H1 (cell line): ENCODE measurements at regions not wholly inside any gene's neighbourhood (a gene's known extent, or its start where the extent isn't known, plus 50 kb on each side); places are given as distances from the start of the nearest gene placed in this dataset.

Experiments
- CTCF ChIA-PET: fragments of 300-600 bp; sonication (Branson Sonifier 250); formaldehyde crosslinking; loops from one replicate; lab custom pipeline; 2021; ENCODE audit not compliant: partially characterized antibody; lab: Charles Lee
- POLR2A ChIA-PET: fragments of 300-600 bp; sonication (Branson Sonifier 250); formaldehyde crosslinking; loops from one replicate; lab custom pipeline; 2021; ENCODE audit warnings: inconsistent platforms; ENCODE audit not compliant: partially characterized antibody; lab: Charles Lee
- DNase-seq, 2 experiments: peaks; one replicate each; pipeline versions ENCODE4 v3.0.0 to v3.0.0-alpha.2; 2010 to 2022; ENCODE audit warnings: low spot score in 2 of 2, low read depth in 1 of 2, mixed read lengths in 1 of 2
- FAIRE-seq: peaks from 2 replicates; lab custom pipeline; 2011; peaks lifted over from hg19 to GRCh38; lab: Jason Lieb, UNC
- H2AFZ ChIP-seq: 2 replicates; pipeline ENCODE4 v1.8.1; 2012; ENCODE audit warnings: low read length, inconsistent platforms
- H2AK5ac ChIP-seq: 2 replicates; pipeline ENCODE4 v1.6.1; 2013; ENCODE audit warnings: low read depth, low read length
- H2BK120ac ChIP-seq: replicated peaks from 2 replicates; pipeline ENCODE3; 2013; ENCODE audit warnings: low read depth, low read length, inconsistent platforms
- H2BK12ac ChIP-seq: 2 replicates; pipeline ENCODE4 v1.6.1; 2013; ENCODE audit warnings: low read depth, low read length
- H2BK15ac ChIP-seq: 2 replicates; pipeline ENCODE4 v1.6.1; 2013; ENCODE audit warnings: low read length
- H2BK20ac ChIP-seq: 2 replicates; pipeline ENCODE4 v1.6.1; 2013; ENCODE audit warnings: low read length
- H2BK5ac ChIP-seq: 2 replicates; pipeline ENCODE4 v1.6.1; 2013; ENCODE audit warnings: low read depth, low read length
- H3K14ac ChIP-seq: 2 replicates; pipeline ENCODE4 v1.6.1; 2013; ENCODE audit warnings: inconsistent platforms; ENCODE audit not compliant: insufficient read length
- H3K18ac ChIP-seq: 2 replicates; pipeline ENCODE4 v1.6.1; 2013; ENCODE audit warnings: low read length; ENCODE audit errors: extremely low read depth
- H3K23ac ChIP-seq: 2 replicates; pipeline ENCODE4 v1.6.1; 2013; ENCODE audit warnings: inconsistent platforms; ENCODE audit not compliant: insufficient read length
- H3K23me2 ChIP-seq: 2 replicates; pipeline ENCODE4 v1.6.1; 2013; ENCODE audit warnings: low read depth, low read length
- H3K27ac ChIP-seq: 2 replicates; pipeline ENCODE4 v1.6.1; 2011; ENCODE audit warnings: low read depth, low read length, inconsistent platforms
- H3K27me3 ChIP-seq, 4 experiments: replicated peaks in 1 of 4; 1 replicate in 1 of 4; 2 replicates in 3 of 4; pipeline versions ENCODE4 v1.6.1 to v1.8.1; 2011 to 2013; ENCODE audit warnings: low read length in 3 of 4, mild to moderate bottlenecking in 3 of 4, inconsistent platforms in 2 of 4, mixed read lengths in 2 of 4, moderate library complexity in 1 of 4; ENCODE audit not compliant: control insufficient read depth in 3 of 4, insufficient read depth in 3 of 4; ENCODE audit errors: extremely low read depth in 1 of 4
- H3K36me3 ChIP-seq, 4 experiments: 2 replicates each; pipeline versions ENCODE4 v1.6.1 to v1.8.1; 2011 to 2013; ENCODE audit warnings: mild to moderate bottlenecking in 4 of 4, low read length in 3 of 4, moderate library complexity in 2 of 4, control low read depth in 1 of 4, inconsistent platforms in 1 of 4; ENCODE audit not compliant: insufficient read depth in 4 of 4, control insufficient read depth in 2 of 4
- H3K4ac ChIP-seq: replicated peaks from 2 replicates; pipeline ENCODE3; 2013; ENCODE audit warnings: low read length, low read depth, mixed read lengths, inconsistent platforms; ENCODE audit not compliant: insufficient read length
- H3K4me1 ChIP-seq, 4 experiments: replicated peaks in 1 of 4; 1 replicate in 1 of 4; 2 replicates in 3 of 4; pipeline versions ENCODE4 v1.6.1 to v1.8.1; 2011 to 2013; ENCODE audit warnings: low read length in 3 of 4, inconsistent platforms in 2 of 4, mixed read lengths in 1 of 4; ENCODE audit not compliant: insufficient read depth in 4 of 4, control insufficient read depth in 3 of 4
- H3K4me2 ChIP-seq, 2 experiments: 2 replicates each; pipeline versions ENCODE4 v1.6.1 to v1.8.1; 2011 to 2013; ENCODE audit warnings: low read depth in 2 of 2, low read length in 2 of 2, control low read depth in 1 of 2, inconsistent platforms in 1 of 2, mild to moderate bottlenecking in 1 of 2; ENCODE audit not compliant: insufficient read depth in 1 of 2
- H3K4me3 ChIP-seq, 4 experiments: fragments of 200-600, 300-600 bp in 1 of 4; sonication (generic), shearing (Covaris generic), sonication (Bioruptor Twin) in 1 of 4; 2 replicates each; pipeline versions ENCODE4 v1.5.1 to v1.8.1; 2011 to 2016; ENCODE audit warnings: low read length in 4 of 4, low read depth in 3 of 4, control low read depth in 2 of 4, inconsistent platforms in 2 of 4, mild to moderate bottlenecking in 2 of 4, mixed read lengths in 1 of 4, moderate library complexity in 1 of 4; ENCODE audit not compliant: insufficient read depth in 2 of 4; ENCODE audit errors: extremely low read depth in 1 of 4
- H3K56ac ChIP-seq: replicated peaks from 2 replicates; pipeline ENCODE3; 2013; ENCODE audit warnings: low read depth, mild to moderate bottlenecking, mixed read lengths, low read length, inconsistent platforms; ENCODE audit not compliant: insufficient read length
- H3K79me1 ChIP-seq: 2 replicates; pipeline ENCODE4 v1.6.1; 2013; ENCODE audit warnings: low read depth, low read length, control low read depth
- H3K79me2 ChIP-seq, 2 experiments: 2 replicates each; pipeline versions ENCODE4 v1.6.1 to v1.8.1; 2012 to 2013; ENCODE audit warnings: low read length in 2 of 2, mild to moderate bottlenecking in 2 of 2, inconsistent platforms in 1 of 2; ENCODE audit not compliant: insufficient read depth in 2 of 2, control insufficient read depth in 1 of 2
- H3K9ac ChIP-seq, 4 experiments: replicated peaks in 1 of 4; 1 replicate in 1 of 4; 2 replicates in 3 of 4; pipeline versions ENCODE4 v1.6.1 to v1.8.1; 2011 to 2013; ENCODE audit warnings: low read depth in 3 of 4, low read length in 3 of 4, control low read depth in 2 of 4, mild to moderate bottlenecking in 2 of 4, moderate library complexity in 2 of 4, inconsistent platforms in 1 of 4; ENCODE audit errors: extremely low read depth in 1 of 4
- H3K9me3 ChIP-seq, 2 experiments: 2 replicates each; pipeline versions ENCODE4 v1.6.1 to v1.8.1; 2012 to 2013; ENCODE audit warnings: mild to moderate bottlenecking in 2 of 2, moderate library complexity in 2 of 2, control low read depth in 1 of 2, inconsistent platforms in 1 of 2, low read depth in 1 of 2, low read length in 1 of 2, mixed read lengths in 1 of 2; ENCODE audit not compliant: insufficient read depth in 2 of 2
- H4K20me1 ChIP-seq, 2 experiments: replicated peaks in 1 of 2; 2 replicates each; pipeline versions ENCODE3 to v1.8.1; 2011 to 2013; ENCODE audit warnings: inconsistent platforms in 2 of 2, low read length in 2 of 2, mild to moderate bottlenecking in 1 of 2; ENCODE audit not compliant: insufficient read depth in 2 of 2, control insufficient read depth in 1 of 2
- H4K5ac ChIP-seq: 2 replicates; pipeline ENCODE4 v1.6.1; 2013; ENCODE audit warnings: low read length, low read depth, mixed read lengths, inconsistent platforms; ENCODE audit not compliant: insufficient read length
- H4K8ac ChIP-seq: 2 replicates; pipeline ENCODE4 v1.8.0; 2013; ENCODE audit warnings: mild to moderate bottlenecking, moderate library complexity, low read length, inconsistent platforms; ENCODE audit not compliant: insufficient read depth; ENCODE audit errors: extremely low read depth
- H4K91ac ChIP-seq: replicated peaks from 2 replicates; pipeline ENCODE3; 2013; ENCODE audit warnings: low read length, mixed read lengths, inconsistent platforms; ENCODE audit not compliant: insufficient read length
- BACH1 ChIP-seq: IDR thresholded peaks from 2 replicates; pipeline ENCODE4 v1.6.1; 2012; ENCODE audit warnings: low read length, improper control_type of control experiment
- EZH2 ChIP-seq: fragments of 200-600 bp; sonication (generic); IDR thresholded peaks from 2 replicates; pipeline ENCODE4 v1.7.1; 2012; ENCODE audit warnings: low read depth, mild to moderate bottlenecking, moderate library complexity, low read length, inconsistent platforms; ENCODE audit not compliant: severe bottlenecking
- POU5F1 ChIP-seq: IDR thresholded peaks from 2 replicates; pipeline ENCODE4 v1.6.1; 2011; ENCODE audit warnings: low read depth, mild to moderate bottlenecking, low read length, moderate library complexity
- RNF2 ChIP-seq: fragments of 200-900, 300-1000 bp; sonication (generic); IDR thresholded peaks from 2 replicates; pipeline ENCODE4 v1.7.1; 2016; ENCODE audit warnings: borderline replicate concordance, low read depth, mild to moderate bottlenecking, antibody characterized with exemption, low read length; ENCODE audit not compliant: poor library complexity, severe bottlenecking; ENCODE audit errors: missing control alignments
- RXRA ChIP-seq: IDR thresholded peaks from 2 replicates; pipeline ENCODE4 v1.6.1; 2011; ENCODE audit warnings: low read depth, mild to moderate bottlenecking, low read length, moderate library complexity; ENCODE audit not compliant: insufficient read depth
- SIRT6 ChIP-seq: IDR thresholded peaks from one replicate; pipeline ENCODE4 v1.7.1; 2012; ENCODE audit warnings: low read length, inconsistent platforms
- YY1 ChIP-seq: IDR thresholded peaks from 2 replicates; pipeline ENCODE4 v1.6.1; 2011; ENCODE audit warnings: low read depth, mild to moderate bottlenecking, low read length
- WGBS, 2 experiments: shearing (Covaris generic) in 1 of 2; methylation state at CpG; one replicate each; pipeline versions ENCODE4 v1.1.6 to v1.1.7; 2013 to 2015; ENCODE audit warnings: low lambda C conversion rate in 2 of 2, mixed read lengths in 2 of 2, inconsistent platforms in 1 of 2, low coverage in 1 of 2, missing lambda C conversion rate in 1 of 2; ENCODE audit not compliant: insufficient replicate concordance in 2 of 2, insufficient coverage in 1 of 2, insufficient read length in 1 of 2; ENCODE audit errors: extremely low coverage in 1 of 2, missing lambda C conversion rate in 1 of 2; 5-methylcytosine and 5-hydroxymethylcytosine counted together
- TF ChIP-seq, protein P1 (sequence below): IDR thresholded peaks from 2 replicates; pipeline ENCODE4 v1.6.1; 2012; ENCODE audit warnings: inconsistent platforms
- TF ChIP-seq, protein P2 (sequence below): IDR thresholded peaks from 2 replicates; pipeline ENCODE4 v1.6.1; 2012; ENCODE audit warnings: low read length, inconsistent platforms

DNA sequence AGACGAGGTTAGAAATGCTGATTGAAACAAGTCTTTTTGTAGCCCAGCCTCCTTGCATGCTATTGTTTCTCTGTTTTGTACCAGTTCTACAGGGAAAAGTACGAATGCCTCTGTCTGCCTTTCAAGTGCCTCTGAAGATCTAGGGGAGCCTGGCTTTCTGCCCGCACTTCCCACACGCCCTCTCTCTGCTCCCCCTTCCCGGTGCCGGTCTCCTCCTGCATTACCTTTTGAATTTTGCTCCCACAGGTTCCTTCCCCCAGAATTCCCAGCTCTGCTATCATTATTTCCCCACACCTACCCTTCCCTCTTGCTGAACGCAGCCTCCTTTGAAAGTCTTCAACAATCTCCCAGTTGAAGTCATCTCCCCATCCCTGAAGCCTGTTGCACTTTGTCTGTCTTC, 689.7 kb downstream of the BCL11B start:
- Histone ChIP-seq H3K9ac (no peak overlapping the region), H3K14ac (no peak overlapping the region), H4K20me1 (peaks cover 0 to 2% of the 10 kb centered on the region in 2 experiments), H2BK120ac (no peak overlapping the region), H3K4me3 (no peak overlapping the region), H3K79me2 (no peaks in the 10 kb centered on the region), H3K79me1 (no peaks in the 10 kb centered on the region), H2BK15ac (no peak overlapping the region), H3K27me3 (no peaks in the 10 kb centered on the region), H2BK12ac (no peak overlapping the region), H3K56ac (no peak overlapping the region), H2AFZ (no peak overlapping the region), H3K9me3 (no peaks in the 10 kb centered on the region), H3K36me3 (no peaks in the 10 kb centered on the region), H3K4ac (no peak overlapping the region), H3K23me2 (no peaks in the 10 kb centered on the region), H4K5ac (no peak overlapping the region), H2AK5ac (no peak overlapping the region), H2BK20ac (no peak overlapping the region), H4K8ac (no peak overlapping the region), H3K18ac (no peak overlapping the region), H3K4me1 (no peaks in the 10 kb centered on the region), H4K91ac (no peak overlapping the region), H3K4me2 (no peak overlapping the region), H2BK5ac (no peak overlapping the region), H3K23ac (no peak overlapping the region), H3K27ac (no peak overlapping the region)
- POLR2A ChIA-PET, result no interaction called here
- FAIRE-seq, result no peak
- CTCF ChIA-PET, result no interaction called here
- no peak for DNase-seq
- WGBS, 2 experiments, result 86% methylated on average over 7 of the region's 7 CpGs; no CpG with 5 or more reads in 1 of the 2 experiments
- TF ChIP-seq, protein P1, sequence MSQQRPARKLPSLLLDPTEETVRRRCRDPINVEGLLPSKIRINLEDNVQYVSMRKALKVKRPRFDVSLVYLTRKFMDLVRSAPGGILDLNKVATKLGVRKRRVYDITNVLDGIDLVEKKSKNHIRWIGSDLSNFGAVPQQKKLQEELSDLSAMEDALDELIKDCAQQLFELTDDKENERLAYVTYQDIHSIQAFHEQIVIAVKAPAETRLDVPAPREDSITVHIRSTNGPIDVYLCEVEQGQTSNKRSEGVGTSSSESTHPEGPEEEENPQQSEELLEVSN, result no peak
- TF ChIP-seq POU5F1 (no peak), EZH2 (no peak), BACH1 (no peak), RXRA (no peak), RNF2 (no peak), SIRT6 (no peak), YY1 (no peak)
- TF ChIP-seq, protein P2, sequence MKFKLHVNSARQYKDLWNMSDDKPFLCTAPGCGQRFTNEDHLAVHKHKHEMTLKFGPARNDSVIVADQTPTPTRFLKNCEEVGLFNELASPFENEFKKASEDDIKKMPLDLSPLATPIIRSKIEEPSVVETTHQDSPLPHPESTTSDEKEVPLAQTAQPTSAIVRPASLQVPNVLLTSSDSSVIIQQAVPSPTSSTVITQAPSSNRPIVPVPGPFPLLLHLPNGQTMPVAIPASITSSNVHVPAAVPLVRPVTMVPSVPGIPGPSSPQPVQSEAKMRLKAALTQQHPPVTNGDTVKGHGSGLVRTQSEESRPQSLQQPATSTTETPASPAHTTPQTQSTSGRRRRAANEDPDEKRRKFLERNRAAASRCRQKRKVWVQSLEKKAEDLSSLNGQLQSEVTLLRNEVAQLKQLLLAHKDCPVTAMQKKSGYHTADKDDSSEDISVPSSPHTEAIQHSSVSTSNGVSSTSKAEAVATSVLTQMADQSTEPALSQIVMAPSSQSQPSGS, result no peak
